Nephron progenitor cell (in vitro differentiated cells): ENCODE measurements at regions not wholly inside any gene's neighbourhood (a gene's known extent, or its start where the extent isn't known, plus 50 kb on each side); places are given as distances from the start of the nearest gene placed in this dataset.

Experiments used
- DNase-seq: peaks from one replicate; pipeline ENCODE4 v3.0.0; 2021
- H3K27ac Mint-ChIP-seq: 2 replicates; pipeline ENCODE4 v1.8.0; 2021; ENCODE audit warnings: mild to moderate bottlenecking, moderate library complexity, mixed read lengths
- H3K27me3 Mint-ChIP-seq: 2 replicates; pipeline ENCODE4 v1.8.0; 2021; ENCODE audit warnings: mild to moderate bottlenecking, low read depth, mixed read lengths; ENCODE audit not compliant: poor library complexity
- H3K36me3 Mint-ChIP-seq: 2 replicates; pipeline ENCODE4 v1.8.0; 2021; ENCODE audit warnings: low read depth, mixed read lengths
- H3K4me1 Mint-ChIP-seq: 2 replicates; pipeline ENCODE4 v1.8.0; 2021; ENCODE audit warnings: mixed read lengths
- H3K4me3 Mint-ChIP-seq: 2 replicates; pipeline ENCODE4 v1.8.0; 2021; ENCODE audit warnings: mild to moderate bottlenecking, moderate library complexity, mixed read lengths
- H3K9me3 Mint-ChIP-seq: 2 replicates; pipeline ENCODE4 v1.8.0; 2021; ENCODE audit warnings: mild to moderate bottlenecking, moderate library complexity, mixed read lengths
- CTCF ChIP-seq: fragments of 200-600 bp; sonication (generic); IDR thresholded peaks from 2 replicates; pipeline ENCODE4 v1.5.0; 2021; ENCODE audit warnings: antibody characterized with exemption

GRCh38 chr3:115232167-115232566 is 85.1 kb upstream of the ZBTB20 start:
- Mint-ChIP-seq H3K27me3 (peaks cover 3% of the 10 kb centered on the region), H3K27ac (no peak overlapping the region), H3K4me3 (no peak overlapping the region), H3K4me1 (no peaks in the 10 kb centered on the region), H3K9me3 (no peaks in the 10 kb centered on the region), H3K36me3 (no peaks in the 10 kb centered on the region)
- no peak for DNase-seq
- TF ChIP-seq CTCF: no peak

- no peak for TF ChIP-seq CTCF
- no peaks in the 10 kb centered on the region for H3K36me3 Mint-ChIP-seq
- no peaks in the 10 kb centered on the region for H3K9me3 Mint-ChIP-seq
- no peak overlapping the region for H3K4me3 Mint-ChIP-seq
- peaks cover 3% of the 10 kb centered on the region for H3K27me3 Mint-ChIP-seq
- H3K4me1 Mint-ChIP-seq: no peaks in the 10 kb centered on the region
- DNase-seq: no peak
- no peak overlapping the region for H3K27ac Mint-ChIP-seq
Observed at GRCh38 chr3:115233021-115233420, 85.9 kb upstream of the ZBTB20 start.

- no peak overlapping the region for H3K27ac Mint-ChIP-seq
- H3K4me1 Mint-ChIP-seq: no peaks in the 10 kb centered on the region
- no peak for DNase-seq
- no peaks in the 10 kb centered on the region for H3K9me3 Mint-ChIP-seq
- no peak for TF ChIP-seq CTCF
- no peaks in the 10 kb centered on the region for H3K27me3 Mint-ChIP-seq
- no peak overlapping the region for H3K4me3 Mint-ChIP-seq
- no peaks in the 10 kb centered on the region for H3K36me3 Mint-ChIP-seq
Observed at GRCh38 chr3:115236496-115236895, 89.4 kb upstream of the ZBTB20 start.

- Mint-ChIP-seq H3K36me3 (no peaks in the 10 kb centered on the region), H3K27me3 (peaks cover 4% of the 10 kb centered on the region), H3K27ac (no peak overlapping the region), H3K4me3 (no peak overlapping the region), H3K4me1 (no peaks in the 10 kb centered on the region), H3K9me3 (no peaks in the 10 kb centered on the region)
- no peak for TF ChIP-seq CTCF
- no peak for DNase-seq
Observed at GRCh38 chr3:115239717-115240116, 92.6 kb upstream of the ZBTB20 start.

- Mint-ChIP-seq H3K4me1 (no peaks in the 10 kb centered on the region), H3K36me3 (no peaks in the 10 kb centered on the region), H3K4me3 (no peak overlapping the region), H3K9me3 (no peaks in the 10 kb centered on the region), H3K27me3 (peaks cover 4% of the 10 kb centered on the region), H3K27ac (no peak overlapping the region)
- DNase-seq: no peak
- no peak for TF ChIP-seq CTCF
Observed at GRCh38 chr3:115244350-115244749, 97.3 kb upstream of the ZBTB20 start.

GRCh38 chr3:115245438-115245837 is 98.3 kb upstream of the ZBTB20 start:
- Mint-ChIP-seq H3K4me1 (no peaks in the 10 kb centered on the region), H3K9me3 (no peaks in the 10 kb centered on the region), H3K4me3 (no peak overlapping the region), H3K36me3 (no peaks in the 10 kb centered on the region), H3K27ac (no peak overlapping the region), H3K27me3 (peaks cover 4% of the 10 kb centered on the region)
- DNase-seq: no peak
- no peak for TF ChIP-seq CTCF
